ENCODE measurements at regions not wholly inside any gene's neighbourhood (a gene's known extent, or its start where the extent isn't known, plus 50 kb on each side); places are given as distances from the start of the nearest gene placed in this dataset.

DNA sequence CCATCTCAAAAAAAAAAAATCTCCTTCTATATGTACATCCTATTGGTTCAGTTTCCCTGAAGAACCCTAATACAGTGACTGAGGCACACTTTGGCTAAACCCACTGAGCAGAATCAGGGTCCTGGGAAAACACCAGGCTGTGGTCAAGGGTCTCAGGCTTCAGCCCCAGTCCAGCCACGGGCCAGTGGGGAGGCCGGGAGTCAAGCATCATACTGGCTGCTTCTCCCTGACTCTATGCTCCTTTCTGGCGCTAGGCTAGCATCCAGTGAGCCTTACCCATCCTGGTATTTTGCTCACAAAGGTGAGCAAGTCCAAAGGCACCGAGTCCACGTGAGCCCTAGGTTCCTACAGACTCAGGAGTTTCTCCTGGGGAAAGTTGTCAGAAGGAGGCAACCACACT, 752.5 kb downstream of the BRD1 start:
- DNase-seq (ENCODE audit: low spot score) = no peak
- no peak for ATAC-seq (ENCODE audit: low FRiP score)
- TF ChIP-seq, protein P1, sequence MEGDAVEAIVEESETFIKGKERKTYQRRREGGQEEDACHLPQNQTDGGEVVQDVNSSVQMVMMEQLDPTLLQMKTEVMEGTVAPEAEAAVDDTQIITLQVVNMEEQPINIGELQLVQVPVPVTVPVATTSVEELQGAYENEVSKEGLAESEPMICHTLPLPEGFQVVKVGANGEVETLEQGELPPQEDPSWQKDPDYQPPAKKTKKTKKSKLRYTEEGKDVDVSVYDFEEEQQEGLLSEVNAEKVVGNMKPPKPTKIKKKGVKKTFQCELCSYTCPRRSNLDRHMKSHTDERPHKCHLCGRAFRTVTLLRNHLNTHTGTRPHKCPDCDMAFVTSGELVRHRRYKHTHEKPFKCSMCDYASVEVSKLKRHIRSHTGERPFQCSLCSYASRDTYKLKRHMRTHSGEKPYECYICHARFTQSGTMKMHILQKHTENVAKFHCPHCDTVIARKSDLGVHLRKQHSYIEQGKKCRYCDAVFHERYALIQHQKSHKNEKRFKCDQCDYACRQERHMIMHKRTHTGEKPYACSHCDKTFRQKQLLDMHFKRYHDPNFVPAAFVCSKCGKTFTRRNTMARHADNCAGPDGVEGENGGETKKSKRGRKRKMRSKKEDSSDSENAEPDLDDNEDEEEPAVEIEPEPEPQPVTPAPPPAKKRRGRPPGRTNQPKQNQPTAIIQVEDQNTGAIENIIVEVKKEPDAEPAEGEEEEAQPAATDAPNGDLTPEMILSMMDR (IDR thresholded peaks at IDR 0.05) = no peak

DNA sequence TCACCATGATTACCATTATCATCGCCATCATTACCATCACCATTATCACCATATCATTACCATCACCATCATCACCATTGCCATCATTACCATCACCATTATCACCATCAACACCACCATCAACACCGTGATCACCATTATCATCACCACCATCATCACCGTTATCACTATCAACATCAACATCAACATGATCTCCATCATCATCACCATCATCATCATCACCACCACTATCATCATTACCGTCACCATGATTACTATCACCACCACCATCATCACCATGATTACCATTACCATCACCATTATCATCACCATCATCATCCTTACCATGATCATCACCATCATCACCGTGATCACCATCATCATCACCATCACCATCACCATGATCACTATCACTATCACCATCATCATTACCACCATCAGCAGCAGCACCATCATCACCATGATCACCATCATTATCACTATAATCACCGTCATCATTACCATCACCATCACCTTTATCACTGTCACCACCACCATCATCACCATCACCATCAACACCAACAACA, 753.7 kb downstream of the BRD1 start:
- TF ChIP-seq, protein P1 (IDR thresholded peaks at IDR 0.05) = no peak

DNA sequence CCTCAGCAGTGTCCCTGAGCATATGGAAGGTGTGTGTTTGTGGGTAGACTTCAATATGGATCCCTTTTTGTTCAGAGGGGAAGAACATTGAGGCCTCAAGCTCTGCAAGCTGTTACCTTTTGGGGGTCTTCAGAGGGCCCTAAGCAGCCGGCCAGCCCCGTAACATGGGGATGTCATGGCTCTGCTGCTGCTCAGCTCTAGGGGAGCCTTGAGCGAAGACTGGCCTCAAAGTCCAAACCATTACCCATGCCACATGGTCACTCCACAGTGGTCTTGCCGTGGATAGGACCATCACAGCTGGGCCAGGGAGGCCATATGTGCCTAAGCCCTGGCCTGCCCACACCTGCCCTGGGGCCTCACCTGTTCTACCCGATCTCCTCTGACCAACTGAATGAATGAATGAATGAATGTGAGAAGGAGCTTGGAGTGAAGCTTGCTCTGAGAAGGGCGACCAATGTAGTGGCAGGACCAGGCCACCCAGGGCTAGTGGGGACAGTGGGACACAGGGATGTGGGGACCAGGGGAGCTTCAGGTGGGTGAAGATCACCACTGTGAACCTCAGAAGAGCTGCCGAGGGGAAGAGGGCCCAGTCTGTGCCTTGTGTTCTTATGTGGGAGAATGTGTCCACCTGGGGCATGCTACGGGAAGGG, 754.6 kb downstream of the BRD1 start:
- DNase-seq (ENCODE audit: low spot score) (no peak), ATAC-seq (ENCODE audit: low FRiP score) (no peak)
- TF ChIP-seq, protein P1 (IDR thresholded peaks at IDR 0.05) = no peak

More for the DNA sequence above, 753.7 kb downstream of the BRD1 start:
- no peak for ATAC-seq (ENCODE audit: low FRiP score)
- no peak for DNase-seq (ENCODE audit: low spot score)

DNA sequence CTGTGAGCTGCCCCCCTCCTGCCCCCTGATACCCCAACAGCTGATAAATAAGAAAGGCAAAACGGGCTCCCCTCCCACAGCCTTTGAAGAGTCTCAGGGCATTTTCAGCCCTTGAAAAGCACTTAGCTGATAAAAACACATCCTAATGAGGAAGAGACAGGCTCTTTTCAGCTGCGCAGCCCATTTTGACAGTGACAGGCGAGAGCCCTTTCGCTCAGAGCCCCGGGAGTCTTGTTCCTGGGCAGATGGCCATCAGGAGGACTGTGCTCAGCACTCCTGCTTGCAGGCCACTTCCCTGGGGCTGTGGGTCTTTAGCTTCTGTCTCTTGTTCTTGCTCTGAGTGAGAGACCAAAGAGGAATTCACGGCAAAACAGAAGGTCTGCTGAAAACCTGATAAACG, 757.2 kb downstream of the BRD1 start:
- TF ChIP-seq, protein P1 (IDR thresholded peaks at IDR 0.05) = no peak
- DNase-seq (ENCODE audit: low spot score) (no peak), ATAC-seq (ENCODE audit: low FRiP score) (no peak)

DNA sequence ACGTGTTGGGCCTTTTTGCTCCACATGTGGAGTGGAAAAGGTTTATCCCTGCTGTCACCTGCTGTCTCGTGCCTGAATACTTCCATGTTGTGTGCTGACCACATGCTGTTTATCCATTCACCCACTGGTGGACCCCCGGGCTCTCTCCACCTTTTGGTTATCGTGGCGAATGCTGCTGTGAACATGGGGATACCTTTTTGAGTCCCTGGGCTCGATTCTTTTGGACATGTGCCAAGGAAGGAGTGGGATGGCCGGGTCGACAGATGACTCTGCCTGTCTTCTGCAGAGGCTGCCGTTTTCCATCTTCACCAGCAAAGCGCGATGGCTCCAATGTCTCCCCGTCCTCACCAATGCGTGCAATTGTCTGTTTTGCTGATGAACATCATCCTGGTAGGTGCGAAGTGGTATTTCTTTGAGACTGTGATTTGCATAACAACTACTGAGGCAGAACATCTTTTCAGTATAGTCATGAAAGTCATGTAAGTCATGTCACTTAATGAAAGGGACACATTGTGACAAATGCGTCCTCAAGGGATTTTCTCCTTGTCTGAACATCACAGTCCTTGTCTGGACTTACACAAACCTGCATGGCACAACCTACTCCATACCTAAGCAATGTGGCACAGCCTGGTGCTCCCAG, 758.7 kb downstream of the BRD1 start:
- DNase-seq (ENCODE audit: low spot score) (no peak), ATAC-seq (ENCODE audit: low FRiP score) (no peak)
- TF ChIP-seq, protein P1 (IDR thresholded peaks at IDR 0.05) = no peak

DNA sequence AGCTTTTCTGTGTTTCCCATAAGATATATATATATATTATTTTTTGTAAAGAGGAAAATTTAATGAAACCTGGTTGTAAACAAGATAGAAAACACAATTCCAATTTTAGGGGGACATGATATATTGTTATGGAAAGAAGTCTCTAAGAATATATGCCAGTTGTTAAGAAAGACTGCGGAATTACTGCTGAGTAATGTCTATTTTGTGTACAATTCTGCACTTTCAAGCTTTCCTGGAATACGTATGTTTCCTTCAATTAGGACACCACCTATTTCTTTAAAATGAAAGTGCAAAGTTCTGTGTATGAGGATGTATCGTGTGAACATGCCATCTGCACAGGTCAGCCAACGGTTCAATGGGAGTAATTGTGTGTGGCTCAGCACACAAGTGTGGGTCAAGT, 760.2 kb downstream of the BRD1 start:
- ATAC-seq (ENCODE audit: low FRiP score) (no peak), DNase-seq (ENCODE audit: low spot score) (no peak)
- TF ChIP-seq, protein P1 (IDR thresholded peaks at IDR 0.05) = no peak

DNA sequence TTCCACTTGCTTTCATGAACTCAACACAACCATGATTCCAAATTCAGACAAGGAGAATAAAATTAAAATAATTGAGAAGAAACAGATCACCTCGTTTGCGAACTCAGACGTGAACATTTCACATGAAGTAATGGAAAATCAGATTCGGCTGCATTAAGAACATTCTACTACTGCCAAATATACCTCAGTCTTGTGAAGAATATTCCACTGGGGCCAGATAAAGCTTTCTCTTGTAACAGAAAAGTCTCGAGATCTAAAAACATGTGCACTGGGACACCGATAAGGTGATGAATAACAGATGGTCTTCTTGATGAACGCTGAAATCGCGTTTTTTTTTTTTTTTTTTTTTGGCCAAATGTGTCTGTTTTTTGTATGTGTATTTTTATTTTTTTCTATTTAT, 761.1 kb downstream of the BRD1 start:
- TF ChIP-seq, protein P1 (IDR thresholded peaks at IDR 0.05) = no peak
- DNase-seq (ENCODE audit: low spot score) (no peak), ATAC-seq (ENCODE audit: low FRiP score) (no peak)

Measured in omental fat pad (tissue), 3 donors.